Activated T-cell treated with anti-CD3 and anti-CD28 coated beads, Interleukin-2, amount 50 U/mL, for 24 hours (primary cell): ENCODE measurements at regions not wholly inside any gene's neighbourhood (a gene's known extent, or its start where the extent isn't known, plus 50 kb on each side); places are given as distances from the start of the nearest gene placed in this dataset.

Experiments
- DNase-seq: peaks from one replicate; pipeline ENCODE4 v3.0.0-alpha.2; 2020
- H3K27ac Mint-ChIP-seq: 2 replicates; pipeline ENCODE4 v1.8.0; 2020; ENCODE audit warnings: mild to moderate bottlenecking, mixed read lengths
- H3K27me3 Mint-ChIP-seq: 2 replicates; pipeline ENCODE4 v1.8.0; 2020; ENCODE audit warnings: mixed read lengths
- H3K36me3 Mint-ChIP-seq: 2 replicates; pipeline ENCODE4 v1.8.0; 2020; ENCODE audit warnings: low read depth, mixed read lengths
- H3K4me1 Mint-ChIP-seq: 2 replicates; pipeline ENCODE4 v1.8.0; 2020; ENCODE audit warnings: low read depth, mixed read lengths
- H3K4me3 Mint-ChIP-seq: 2 replicates; pipeline ENCODE4 v1.8.0; 2020; ENCODE audit warnings: mild to moderate bottlenecking, moderate library complexity, mixed read lengths
- H3K9me3 Mint-ChIP-seq: 2 replicates; pipeline ENCODE4 v1.8.0; 2020; ENCODE audit warnings: mixed read lengths

DNA sequence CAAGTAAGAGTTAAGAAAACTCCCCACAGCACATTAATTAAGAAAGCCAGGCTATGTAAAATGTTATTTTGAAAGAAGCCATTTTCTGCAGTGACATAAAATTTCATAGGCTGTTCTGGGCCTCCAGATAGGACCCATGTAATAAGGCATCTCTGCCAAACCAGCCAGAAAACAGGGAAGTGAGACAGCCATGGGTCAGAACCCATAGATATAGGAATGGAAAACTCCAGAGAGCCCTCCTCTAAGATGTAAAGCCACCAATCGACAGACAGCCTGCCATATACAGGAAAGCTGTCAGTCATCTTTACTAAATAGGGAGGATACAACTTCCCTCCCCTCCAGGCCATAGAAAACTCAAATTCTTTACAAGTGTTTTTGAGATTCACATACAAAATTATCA is 493.3 kb downstream of the COG6 start:
- H3K27ac Mint-ChIP-seq, result peak overlapping the region; percentile 81
- no peak for DNase-seq
- no peak overlapping the region for H3K4me3 Mint-ChIP-seq
- peaks cover 82% of the 10 kb centered on the region for H3K4me1 Mint-ChIP-seq
- no peaks in the 10 kb centered on the region for H3K27me3 Mint-ChIP-seq
- H3K9me3 Mint-ChIP-seq, result no peaks in the 10 kb centered on the region
- H3K36me3 Mint-ChIP-seq, result no peaks in the 10 kb centered on the region

DNA sequence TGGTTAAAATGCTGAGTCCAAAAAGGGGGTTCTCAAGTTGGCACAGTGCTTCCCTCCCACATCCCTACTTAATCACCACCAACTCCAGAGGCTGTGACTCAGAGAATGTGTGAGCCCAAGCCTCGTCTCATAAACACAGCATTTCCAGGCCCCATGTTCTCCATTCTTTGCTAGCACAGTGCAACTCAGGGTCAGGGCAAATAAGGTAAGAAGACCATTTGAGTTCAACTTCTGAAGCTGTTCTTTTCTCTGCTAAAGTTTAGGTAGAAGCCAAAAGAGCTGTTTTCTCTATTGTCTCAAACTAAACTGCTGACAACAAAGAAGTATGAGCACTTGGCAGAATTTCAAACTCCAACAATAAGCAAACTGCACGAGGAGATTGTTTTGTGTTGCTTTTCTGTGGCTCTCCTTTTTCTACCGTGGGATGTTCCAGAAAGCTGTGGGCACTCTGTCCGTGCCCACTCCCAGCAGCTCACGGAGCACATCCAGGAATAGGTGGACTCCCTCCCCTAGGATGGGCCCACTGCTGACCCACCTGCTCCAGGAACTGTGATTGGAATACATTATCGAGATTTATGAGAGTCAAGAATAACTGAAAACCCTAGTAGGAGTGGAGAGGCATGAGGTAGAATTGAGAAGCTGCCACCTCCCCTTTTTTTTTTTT is 494.3 kb downstream of the COG6 start:
- no peak for DNase-seq
- Mint-ChIP-seq H3K27me3 (no peaks in the 10 kb centered on the region), H3K27ac (peak overlapping the region; percentile 70), H3K36me3 (no peaks in the 10 kb centered on the region), H3K4me1 (peaks cover 79% of the 10 kb centered on the region), H3K9me3 (no peaks in the 10 kb centered on the region), H3K4me3 (no peak overlapping the region)

DNA sequence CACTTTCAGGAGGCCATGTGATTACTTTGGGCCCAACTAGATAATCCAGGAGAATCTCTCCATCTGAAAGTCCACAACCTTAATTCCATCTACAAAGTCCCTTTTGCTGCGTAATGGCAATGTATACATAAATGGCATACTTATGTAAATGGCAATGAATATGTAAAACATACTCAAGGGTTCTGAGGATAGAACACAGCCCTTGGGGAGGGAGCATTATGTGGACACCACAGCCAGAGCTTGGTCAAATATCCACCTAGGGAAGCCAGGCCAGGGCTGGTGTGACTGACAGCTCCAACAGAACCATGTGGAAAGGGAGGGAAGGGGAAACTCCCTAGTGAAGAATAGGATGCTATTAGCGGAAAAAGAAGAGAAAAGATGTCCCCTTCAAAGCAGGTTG is 496.2 kb downstream of the COG6 start:
- Mint-ChIP-seq H3K36me3 (no peaks in the 10 kb centered on the region), H3K4me3 (no peak overlapping the region), H3K4me1 (peaks cover 60% of the 10 kb centered on the region), H3K27ac (no peak overlapping the region), H3K9me3 (no peaks in the 10 kb centered on the region), H3K27me3 (no peaks in the 10 kb centered on the region)
- DNase-seq, result no peak

DNA sequence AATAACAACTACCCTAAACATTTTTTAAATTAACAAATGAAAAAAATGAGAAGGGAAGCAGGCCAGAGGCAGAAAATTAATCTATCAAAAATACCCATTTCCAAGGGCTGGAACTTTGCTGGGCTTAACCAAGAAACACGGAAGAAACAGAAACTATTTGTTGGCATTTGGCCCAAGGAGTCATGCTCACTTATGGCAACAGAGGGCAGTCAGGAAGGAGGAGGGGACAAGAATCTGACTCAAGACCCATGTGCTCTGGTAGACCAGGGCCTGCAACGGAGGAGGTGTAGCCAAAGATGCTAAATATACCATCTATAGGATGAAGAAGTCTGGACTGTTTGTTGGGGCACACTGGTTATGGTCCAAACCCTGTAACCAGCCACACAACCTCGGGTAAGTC is 496.7 kb downstream of the COG6 start:
- Mint-ChIP-seq H3K4me1 (peaks cover 56% of the 10 kb centered on the region), H3K36me3 (no peaks in the 10 kb centered on the region), H3K9me3 (no peaks in the 10 kb centered on the region), H3K27me3 (no peaks in the 10 kb centered on the region), H3K27ac (no peak overlapping the region), H3K4me3 (no peak overlapping the region)
- DNase-seq, result no peak

DNA sequence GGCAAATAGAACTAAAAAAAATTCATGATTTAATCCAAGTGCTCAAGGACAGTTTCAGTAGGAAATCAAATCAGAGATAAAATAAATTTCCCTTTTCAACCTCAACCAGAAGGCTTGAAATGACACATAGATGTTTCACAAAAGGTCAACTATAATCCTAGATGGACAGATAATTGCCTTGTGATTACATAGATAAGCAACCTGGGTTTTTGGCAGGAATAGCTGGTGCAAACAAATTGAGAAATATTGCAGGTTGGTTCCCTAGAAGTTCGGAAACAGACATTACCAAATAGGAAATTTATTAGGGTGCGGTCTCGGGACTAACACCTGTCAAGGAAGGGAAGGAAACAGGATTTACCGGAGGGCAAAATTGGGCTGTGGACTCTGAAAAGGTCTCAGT is 497.5 kb downstream of the COG6 start:
- DNase-seq, result no peak
- no peak overlapping the region for H3K27ac Mint-ChIP-seq
- peaks cover 53% of the 10 kb centered on the region for H3K4me1 Mint-ChIP-seq
- no peaks in the 10 kb centered on the region for H3K9me3 Mint-ChIP-seq
- no peaks in the 10 kb centered on the region for H3K27me3 Mint-ChIP-seq
- no peak overlapping the region for H3K4me3 Mint-ChIP-seq
- no peaks in the 10 kb centered on the region for H3K36me3 Mint-ChIP-seq

DNA sequence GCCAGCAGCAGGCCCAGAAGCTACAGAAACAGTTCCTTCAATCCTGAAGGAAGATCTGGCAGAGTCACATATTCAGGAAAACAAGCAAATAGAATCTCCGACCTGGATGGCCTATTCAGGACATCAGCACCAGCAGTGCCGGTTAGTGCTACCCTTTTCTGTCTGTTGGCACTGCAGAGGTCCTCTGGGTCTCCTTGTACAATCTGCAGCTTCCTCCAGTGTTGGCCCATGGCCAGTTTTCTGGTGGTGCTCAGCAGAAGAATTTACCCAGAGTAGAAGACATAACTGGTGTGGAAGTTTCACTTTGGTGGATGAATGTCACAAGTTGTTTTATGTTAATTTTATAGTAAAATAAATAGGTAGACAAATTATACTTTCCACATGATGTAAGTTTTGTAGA is 498.1 kb downstream of the COG6 start:
- Mint-ChIP-seq H3K9me3 (no peaks in the 10 kb centered on the region), H3K27ac (no peak overlapping the region), H3K4me1 (peaks cover 51% of the 10 kb centered on the region), H3K4me3 (no peak overlapping the region), H3K27me3 (no peaks in the 10 kb centered on the region), H3K36me3 (no peaks in the 10 kb centered on the region)
- DNase-seq, result no peak

DNA sequence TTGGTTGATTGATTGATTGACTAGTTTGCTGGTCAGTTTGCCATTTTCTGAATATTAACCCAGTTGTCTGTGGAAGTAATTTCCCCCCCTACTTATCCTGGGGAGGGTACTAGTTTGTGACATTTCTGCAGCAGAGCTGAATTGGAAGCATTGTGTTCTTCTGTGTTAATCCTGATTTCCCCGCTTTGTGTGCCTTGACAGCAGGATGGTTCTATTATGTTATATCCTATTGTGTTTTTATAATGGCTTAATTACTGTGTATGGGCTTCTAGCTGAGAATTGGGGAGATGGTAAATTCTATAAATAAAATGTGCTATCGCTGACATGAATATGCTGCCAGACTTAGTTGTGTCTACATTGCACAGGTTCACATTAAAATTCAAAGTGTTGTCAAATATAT is 499.7 kb downstream of the COG6 start:
- Mint-ChIP-seq H3K36me3 (no peaks in the 10 kb centered on the region), H3K9me3 (no peaks in the 10 kb centered on the region), H3K4me3 (no peak overlapping the region), H3K27ac (no peak overlapping the region), H3K4me1 (peaks cover 40% of the 10 kb centered on the region), H3K27me3 (no peaks in the 10 kb centered on the region)
- no peak for DNase-seq

DNA sequence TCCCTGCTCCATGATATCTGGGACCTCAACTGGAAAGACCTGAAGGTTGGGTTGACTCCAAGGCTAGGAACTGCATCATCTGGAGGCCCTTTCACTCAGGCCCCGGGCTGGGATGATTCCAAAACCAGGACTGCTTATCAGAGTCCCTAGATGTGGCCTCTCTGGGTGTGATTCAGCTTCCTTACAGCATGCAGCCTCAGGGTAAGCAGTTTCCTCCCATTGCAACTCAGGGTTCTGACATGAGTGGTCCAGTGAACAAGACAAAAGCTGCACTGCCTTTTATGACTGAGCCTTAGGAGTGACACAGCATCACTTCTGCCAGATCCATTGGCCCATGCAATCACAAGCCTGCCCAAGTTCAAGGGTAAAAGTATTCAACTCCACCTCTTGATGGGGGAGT is 502.8 kb downstream of the COG6 start:
- no peak overlapping the region for H3K4me3 Mint-ChIP-seq
- DNase-seq, result no peak
- H3K9me3 Mint-ChIP-seq, result no peaks in the 10 kb centered on the region
- H3K27ac Mint-ChIP-seq, result no peak overlapping the region
- H3K4me1 Mint-ChIP-seq, result peaks cover 26% of the 10 kb centered on the region
- H3K27me3 Mint-ChIP-seq, result no peaks in the 10 kb centered on the region
- no peaks in the 10 kb centered on the region for H3K36me3 Mint-ChIP-seq

DNA sequence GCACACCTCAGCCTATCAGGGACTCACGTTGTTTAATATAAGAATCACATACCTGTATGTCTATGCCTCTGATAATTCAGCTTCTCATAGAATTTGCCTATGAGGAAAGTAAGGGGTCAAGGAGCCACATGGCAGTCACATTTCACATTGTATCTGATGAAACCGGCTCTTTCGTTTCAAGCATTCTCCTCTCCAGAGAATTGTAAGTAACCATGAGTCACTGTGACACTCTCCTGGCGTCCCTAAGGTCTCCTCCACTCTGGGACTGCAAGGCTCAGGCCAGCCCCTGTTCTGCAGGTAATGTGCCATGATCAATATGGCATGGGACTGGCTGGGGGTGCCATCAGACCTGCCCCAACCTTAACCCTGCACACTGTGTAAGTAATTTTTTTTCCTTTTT is 503.3 kb downstream of the COG6 start:
- no peaks in the 10 kb centered on the region for H3K27me3 Mint-ChIP-seq
- H3K4me3 Mint-ChIP-seq, result no peak overlapping the region
- H3K4me1 Mint-ChIP-seq, result peaks cover 22% of the 10 kb centered on the region
- no peak for DNase-seq
- no peaks in the 10 kb centered on the region for H3K9me3 Mint-ChIP-seq
- no peak overlapping the region for H3K27ac Mint-ChIP-seq
- H3K36me3 Mint-ChIP-seq, result no peaks in the 10 kb centered on the region

DNA sequence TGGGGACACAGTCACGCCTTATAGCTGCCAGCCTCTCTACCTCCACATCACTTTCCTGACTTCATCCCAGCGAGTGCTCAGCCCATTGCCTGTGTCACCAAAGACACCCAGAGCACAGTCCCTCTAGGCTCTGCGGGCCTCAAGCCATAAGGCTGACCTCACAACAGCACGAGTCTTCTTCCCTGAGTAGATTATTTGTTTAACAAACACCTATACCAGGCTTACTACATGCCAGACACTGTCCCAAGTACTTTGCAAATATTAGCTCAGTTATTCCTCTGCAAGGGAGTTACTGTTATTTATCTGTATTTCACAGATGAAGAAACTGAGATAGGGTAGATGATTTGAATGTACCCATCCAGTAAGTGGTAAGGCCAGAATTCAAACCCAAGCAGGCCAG is 504.3 kb downstream of the COG6 start:
- no peaks in the 10 kb centered on the region for H3K9me3 Mint-ChIP-seq
- no peak overlapping the region for H3K27ac Mint-ChIP-seq
- DNase-seq, result no peak
- no peaks in the 10 kb centered on the region for H3K27me3 Mint-ChIP-seq
- H3K36me3 Mint-ChIP-seq, result no peaks in the 10 kb centered on the region
- no peak overlapping the region for H3K4me3 Mint-ChIP-seq
- H3K4me1 Mint-ChIP-seq, result peaks cover 23% of the 10 kb centered on the region

DNA sequence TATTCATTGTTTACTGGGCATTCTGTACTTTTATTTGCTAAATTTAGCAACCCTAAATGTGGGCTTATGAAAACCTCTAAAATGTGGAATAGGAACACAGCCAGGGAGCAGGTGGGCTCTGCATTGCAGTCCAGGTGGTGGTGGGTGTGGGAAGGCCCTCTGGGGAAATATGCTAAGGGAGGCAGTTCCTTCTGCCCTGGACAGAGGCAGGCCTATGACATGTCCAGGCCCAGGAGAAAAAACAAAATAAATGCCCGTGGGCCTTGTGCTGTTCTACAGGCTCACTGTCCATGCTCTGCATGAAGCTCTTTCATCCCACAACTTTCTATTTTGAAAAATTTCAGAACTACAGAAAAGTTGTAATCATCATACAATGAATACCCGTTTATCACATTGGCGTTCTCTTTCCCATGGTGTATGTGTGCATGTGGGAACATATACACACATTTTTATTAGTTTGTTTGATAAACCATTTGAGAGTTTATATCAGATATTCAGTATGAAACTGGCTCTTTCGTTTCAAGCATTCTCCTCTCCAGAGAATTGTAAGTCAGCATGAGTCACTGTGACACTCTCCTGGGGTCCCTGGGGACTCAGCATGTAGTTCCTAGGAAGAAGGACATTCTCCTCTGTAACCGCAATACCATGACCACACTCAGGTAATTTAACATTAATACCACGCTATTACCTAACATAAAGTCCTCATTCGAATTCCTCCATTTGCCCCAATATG is 505.3 kb downstream of the COG6 start:
- no peak for DNase-seq
- H3K4me3 Mint-ChIP-seq, result no peak overlapping the region
- no peaks in the 10 kb centered on the region for H3K27me3 Mint-ChIP-seq
- peaks cover 30% of the 10 kb centered on the region for H3K4me1 Mint-ChIP-seq
- no peak overlapping the region for H3K27ac Mint-ChIP-seq
- H3K36me3 Mint-ChIP-seq, result no peaks in the 10 kb centered on the region
- no peaks in the 10 kb centered on the region for H3K9me3 Mint-ChIP-seq

DNA sequence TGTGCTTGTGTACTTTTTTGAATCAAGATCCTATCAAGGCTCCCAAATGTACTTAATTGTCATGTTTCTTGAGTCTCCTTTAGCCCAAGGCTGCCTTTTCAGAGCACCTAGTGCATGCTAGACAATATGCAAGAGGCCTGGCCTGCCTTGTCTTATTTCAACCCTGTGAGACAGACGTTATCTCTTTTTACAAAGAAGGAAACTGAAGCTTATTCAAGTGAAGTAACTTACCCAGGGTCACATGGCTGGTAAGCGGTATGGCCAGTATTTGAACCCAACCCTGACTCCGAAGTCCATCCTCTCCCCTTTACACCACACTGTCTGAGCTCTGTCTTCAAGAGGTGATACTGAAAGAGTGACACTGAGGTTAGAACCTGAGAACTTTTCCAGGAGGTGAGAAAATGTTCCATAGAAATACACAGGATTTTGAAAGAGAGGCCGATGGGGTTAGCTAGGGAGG is 505.1 kb downstream of the FOXO1 start:
- Mint-ChIP-seq H3K4me3 (no peak overlapping the region), H3K36me3 (no peaks in the 10 kb centered on the region), H3K9me3 (no peaks in the 10 kb centered on the region), H3K4me1 (peaks cover 36% of the 10 kb centered on the region), H3K27ac (no peak overlapping the region), H3K27me3 (no peaks in the 10 kb centered on the region)
- no peak for DNase-seq

DNA sequence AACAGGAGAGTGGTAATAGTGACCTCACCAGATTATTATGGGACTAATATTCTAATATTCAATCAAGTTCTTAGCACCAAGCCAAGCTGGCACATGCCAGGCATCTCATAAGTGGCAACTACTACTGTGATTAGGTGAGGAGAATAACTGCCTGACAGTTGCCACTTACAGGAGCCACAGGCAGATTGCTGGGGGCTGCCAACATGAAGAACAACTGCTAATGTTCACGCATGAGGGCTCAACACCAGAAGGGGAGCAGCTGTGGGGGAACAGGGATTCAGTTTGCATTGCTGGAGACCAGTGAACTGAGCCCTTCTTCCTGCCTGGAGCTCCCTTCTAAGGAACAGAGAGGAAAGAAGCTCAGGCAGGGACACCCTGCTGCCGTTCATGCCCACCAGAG is 504.5 kb downstream of the FOXO1 start:
- peaks cover 40% of the 10 kb centered on the region for H3K4me1 Mint-ChIP-seq
- H3K27ac Mint-ChIP-seq, result no peak overlapping the region
- no peaks in the 10 kb centered on the region for H3K36me3 Mint-ChIP-seq
- H3K4me3 Mint-ChIP-seq, result no peak overlapping the region
- H3K9me3 Mint-ChIP-seq, result no peaks in the 10 kb centered on the region
- no peaks in the 10 kb centered on the region for H3K27me3 Mint-ChIP-seq
- no peak for DNase-seq

DNA sequence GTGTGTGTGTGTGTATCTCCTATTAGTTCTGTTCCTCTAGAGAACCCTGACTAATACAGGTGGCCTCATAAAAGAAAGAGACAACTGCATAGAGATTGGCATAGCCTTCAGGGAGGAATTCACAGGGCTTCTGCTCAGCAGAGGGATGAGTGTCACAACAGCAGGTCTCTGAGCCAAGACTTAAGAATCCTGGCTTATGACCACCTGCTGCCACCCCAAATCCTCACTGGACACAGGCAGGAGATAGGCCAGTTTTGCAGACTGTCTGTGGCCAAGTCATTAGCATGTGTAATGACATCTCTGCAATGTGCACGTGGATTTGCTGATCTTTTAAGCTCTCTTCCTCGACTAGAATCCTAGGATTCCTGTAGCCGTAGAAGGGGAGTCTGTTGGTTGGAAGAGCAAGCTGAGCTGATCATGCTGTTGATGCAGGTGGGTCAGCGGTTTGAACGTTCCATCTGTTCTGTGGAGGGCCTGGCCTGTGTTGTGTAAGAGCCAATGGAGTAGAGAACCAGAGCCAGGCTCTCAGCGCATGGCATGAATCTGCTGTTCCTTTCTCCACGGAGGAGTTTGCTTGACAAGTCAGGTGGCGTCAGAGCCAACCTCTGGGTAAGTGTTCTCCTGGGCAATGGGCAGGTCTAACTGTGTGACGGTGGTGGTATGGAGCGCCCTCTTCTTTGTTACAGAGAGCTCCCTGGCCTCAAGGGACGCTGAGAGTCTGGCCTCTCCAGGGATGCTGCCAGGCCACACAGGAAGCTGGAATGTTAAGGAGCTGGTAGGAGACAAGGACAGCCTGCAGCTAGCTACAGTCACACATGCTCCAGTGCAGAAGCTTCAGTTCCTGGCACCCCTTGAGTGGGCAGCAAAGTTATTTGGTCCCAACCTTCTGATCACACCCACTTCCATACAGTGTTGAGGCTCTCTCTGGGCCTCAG is 503.1 kb downstream of the FOXO1 start:
- no peak overlapping the region for H3K27ac Mint-ChIP-seq
- no peak overlapping the region for H3K4me3 Mint-ChIP-seq
- H3K9me3 Mint-ChIP-seq, result no peaks in the 10 kb centered on the region
- peaks cover 38% of the 10 kb centered on the region for H3K4me1 Mint-ChIP-seq
- no peaks in the 10 kb centered on the region for H3K27me3 Mint-ChIP-seq
- no peaks in the 10 kb centered on the region for H3K36me3 Mint-ChIP-seq
- no peak for DNase-seq

DNA sequence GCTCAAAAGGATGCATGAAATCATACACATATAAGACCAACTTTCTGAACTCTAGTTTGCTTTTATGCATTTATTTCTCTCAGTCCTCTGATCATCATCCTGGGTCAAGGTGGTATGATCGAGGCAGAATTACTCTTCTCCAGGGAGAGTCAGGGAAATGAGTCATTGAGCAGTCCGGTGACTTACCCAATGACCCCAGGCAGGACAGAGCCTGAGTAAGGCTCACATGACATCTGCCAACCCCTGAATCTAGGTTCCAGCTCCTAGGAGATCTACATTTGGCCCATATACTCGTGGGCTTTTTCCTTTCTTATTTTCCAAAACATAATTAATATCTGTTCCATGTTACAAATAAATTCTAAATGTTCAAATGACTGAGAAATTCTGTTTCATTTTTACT is 502.3 kb downstream of the FOXO1 start:
- Mint-ChIP-seq H3K9me3 (no peaks in the 10 kb centered on the region), H3K27ac (no peak overlapping the region), H3K27me3 (no peaks in the 10 kb centered on the region), H3K4me3 (no peak overlapping the region), H3K36me3 (no peaks in the 10 kb centered on the region), H3K4me1 (peaks cover 40% of the 10 kb centered on the region)
- DNase-seq, result no peak
